ENCODE measurements at regions not wholly inside any gene's neighbourhood (a gene's known extent, or its start where the extent isn't known, plus 50 kb on each side); places are given as distances from the start of the nearest gene placed in this dataset.
"Not testable (repeated sequence)": the region's sequence is repeated elsewhere in the genome, so short reads cannot be mapped to it uniquely, and the experiment has no call there.

GRCh38 chrY:7588176-7588575, 676.6 kb upstream of the AMELY start:
- not testable (repeated sequence) for H3K4me1 ChIP-seq (ENCODE audit: control insufficient read depth in 3 of 3, insufficient read depth in 2 of 3, low read depth in 1 of 3, low read length in 2 of 3); H3K27ac ChIP-seq (ENCODE audit: low read depth in 1 of 3, low read length in 2 of 3); H3K9me3 ChIP-seq (ENCODE audit: control insufficient read depth in 2 of 2, insufficient read depth in 1 of 2, low read depth in 1 of 2, low read length in 1 of 2); H3K4me3 ChIP-seq (ENCODE audit: low read depth in 1 of 3, low read length in 3 of 3); H3K27me3 ChIP-seq (ENCODE audit: control insufficient read depth in 3 of 3, insufficient read depth in 3 of 3, low read length in 3 of 3); H3K36me3 ChIP-seq (ENCODE audit: control insufficient read depth in 3 of 3, insufficient read depth in 2 of 3, low read depth in 1 of 3, low read length in 3 of 3); FAIRE-seq; DNase-seq
- WGBS, 3 donors, result 75% methylated on average over 1 of the region's 1 CpG; no CpG with 5 or more reads in 2 of the 3 donors

- H3K4me3 ChIP-seq (ENCODE audit: low read depth in 1 of 3, low read length in 3 of 3), result no peak overlapping the region
- no peaks in the 10 kb centered on the region for H3K9me3 ChIP-seq (ENCODE audit: control insufficient read depth in 2 of 2, insufficient read depth in 1 of 2, low read depth in 1 of 2, low read length in 1 of 2)
- 90 to 92% methylated on average over 4 of the region's 4 CpGs; no CpG with 5 or more reads in 1 of the 3 donors for WGBS, 3 donors
- FAIRE-seq (no peak), DNase-seq (no peak)
- no peak overlapping the region for H3K27ac ChIP-seq (ENCODE audit: low read depth in 1 of 3, low read length in 2 of 3)
- no peaks in the 10 kb centered on the region for H3K36me3 ChIP-seq (ENCODE audit: control insufficient read depth in 3 of 3, insufficient read depth in 2 of 3, low read depth in 1 of 3, low read length in 3 of 3)
- H3K4me1 ChIP-seq (ENCODE audit: control insufficient read depth in 3 of 3, insufficient read depth in 2 of 3, low read depth in 1 of 3, low read length in 2 of 3), result no peaks in the 10 kb centered on the region
- H3K27me3 ChIP-seq (ENCODE audit: control insufficient read depth in 3 of 3, insufficient read depth in 3 of 3, low read length in 3 of 3), result no peaks in the 10 kb centered on the region
Observed at GRCh38 chrY:7562541-7562940, 651.0 kb upstream of the AMELY start.

GRCh38 chrY:7557675-7558074, 646.1 kb upstream of the AMELY start:
- FAIRE-seq (no peak), DNase-seq (peak; percentile 1)
- Histone ChIP-seq H3K36me3 (ENCODE audit: control insufficient read depth in 3 of 3, insufficient read depth in 2 of 3, low read depth in 1 of 3, low read length in 3 of 3) (no peaks in the 10 kb centered on the region), H3K4me3 (ENCODE audit: low read depth in 1 of 3, low read length in 3 of 3) (no peak overlapping the region), H3K27me3 (ENCODE audit: control insufficient read depth in 3 of 3, insufficient read depth in 3 of 3, low read length in 3 of 3) (no peaks in the 10 kb centered on the region), H3K27ac (ENCODE audit: low read depth in 1 of 3, low read length in 2 of 3) (no peak overlapping the region), H3K4me1 (ENCODE audit: control insufficient read depth in 3 of 3, insufficient read depth in 2 of 3, low read depth in 1 of 3, low read length in 2 of 3) (no peaks in the 10 kb centered on the region), H3K9me3 (ENCODE audit: control insufficient read depth in 2 of 2, insufficient read depth in 1 of 2, low read depth in 1 of 2, low read length in 1 of 2) (no peaks in the 10 kb centered on the region)
- 41 to 43% methylated on average over 5 to 7 of the region's 7 CpGs; no CpG with 5 or more reads in 1 of the 3 donors for WGBS, 3 donors

- no peak for FAIRE-seq
- 70% methylated on average over 6 of the region's 6 CpGs; no CpG with 5 or more reads in 2 of the 3 donors for WGBS, 3 donors
- no peaks in the 10 kb centered on the region for H3K36me3 ChIP-seq (ENCODE audit: control insufficient read depth in 3 of 3, insufficient read depth in 2 of 3, low read depth in 1 of 3, low read length in 3 of 3)
- no peaks in the 10 kb centered on the region for H3K27me3 ChIP-seq (ENCODE audit: control insufficient read depth in 3 of 3, insufficient read depth in 3 of 3, low read length in 3 of 3)
- H3K27ac ChIP-seq (ENCODE audit: low read depth in 1 of 3, low read length in 2 of 3), result no peak overlapping the region
- no peaks in the 10 kb centered on the region for H3K9me3 ChIP-seq (ENCODE audit: control insufficient read depth in 2 of 2, insufficient read depth in 1 of 2, low read depth in 1 of 2, low read length in 1 of 2)
- DNase-seq, result no peak
- H3K4me3 ChIP-seq (ENCODE audit: low read depth in 1 of 3, low read length in 3 of 3), result no peak overlapping the region
- no peaks in the 10 kb centered on the region for H3K4me1 ChIP-seq (ENCODE audit: control insufficient read depth in 3 of 3, insufficient read depth in 2 of 3, low read depth in 1 of 3, low read length in 2 of 3)
Observed at GRCh38 chrY:7555006-7555405, 643.5 kb upstream of the AMELY start.

- no peak overlapping the region for H3K4me3 ChIP-seq (ENCODE audit: low read depth in 1 of 3, low read length in 3 of 3)
- H3K9me3 ChIP-seq (ENCODE audit: control insufficient read depth in 2 of 2, insufficient read depth in 1 of 2, low read depth in 1 of 2, low read length in 1 of 2), result no peaks in the 10 kb centered on the region
- 70 to 73% methylated on average over 1 of the region's 1 CpG; no CpG with 5 or more reads in 1 of the 3 donors for WGBS, 3 donors
- H3K36me3 ChIP-seq (ENCODE audit: control insufficient read depth in 3 of 3, insufficient read depth in 2 of 3, low read depth in 1 of 3, low read length in 3 of 3), result no peaks in the 10 kb centered on the region
- H3K4me1 ChIP-seq (ENCODE audit: control insufficient read depth in 3 of 3, insufficient read depth in 2 of 3, low read depth in 1 of 3, low read length in 2 of 3), result no peaks in the 10 kb centered on the region
- FAIRE-seq, result no peak
- H3K27ac ChIP-seq (ENCODE audit: low read depth in 1 of 3, low read length in 2 of 3), result no peak overlapping the region
- DNase-seq, result no peak
- H3K27me3 ChIP-seq (ENCODE audit: control insufficient read depth in 3 of 3, insufficient read depth in 3 of 3, low read length in 3 of 3), result no peaks in the 10 kb centered on the region
Observed at GRCh38 chrY:7545060-7545459, 633.5 kb upstream of the AMELY start.

GRCh38 chrY:7544172-7544770, 632.7 kb upstream of the AMELY start:
- FAIRE-seq (no peak), DNase-seq (no peak)
- Histone ChIP-seq H3K27me3 (ENCODE audit: control insufficient read depth in 3 of 3, insufficient read depth in 3 of 3, low read length in 3 of 3) (no peaks in the 10 kb centered on the region), H3K36me3 (ENCODE audit: control insufficient read depth in 3 of 3, insufficient read depth in 2 of 3, low read depth in 1 of 3, low read length in 3 of 3) (no peaks in the 10 kb centered on the region), H3K9me3 (ENCODE audit: control insufficient read depth in 2 of 2, insufficient read depth in 1 of 2, low read depth in 1 of 2, low read length in 1 of 2) (no peaks in the 10 kb centered on the region), H3K4me1 (ENCODE audit: control insufficient read depth in 3 of 3, insufficient read depth in 2 of 3, low read depth in 1 of 3, low read length in 2 of 3) (no peaks in the 10 kb centered on the region), H3K4me3 (ENCODE audit: low read depth in 1 of 3, low read length in 3 of 3) (no peak overlapping the region), H3K27ac (ENCODE audit: low read depth in 1 of 3, low read length in 2 of 3) (no peak overlapping the region)

GRCh38 chrY:7543506-7543905, 632.0 kb upstream of the AMELY start:
- Histone ChIP-seq H3K4me3 (ENCODE audit: low read depth in 1 of 3, low read length in 3 of 3) (no peak overlapping the region), H3K9me3 (ENCODE audit: control insufficient read depth in 2 of 2, insufficient read depth in 1 of 2, low read depth in 1 of 2, low read length in 1 of 2) (no peaks in the 10 kb centered on the region), H3K27me3 (ENCODE audit: control insufficient read depth in 3 of 3, insufficient read depth in 3 of 3, low read length in 3 of 3) (no peaks in the 10 kb centered on the region), H3K4me1 (ENCODE audit: control insufficient read depth in 3 of 3, insufficient read depth in 2 of 3, low read depth in 1 of 3, low read length in 2 of 3) (no peaks in the 10 kb centered on the region), H3K36me3 (ENCODE audit: control insufficient read depth in 3 of 3, insufficient read depth in 2 of 3, low read depth in 1 of 3, low read length in 3 of 3) (no peaks in the 10 kb centered on the region), H3K27ac (ENCODE audit: low read depth in 1 of 3, low read length in 2 of 3) (no peak overlapping the region)
- DNase-seq (no peak), FAIRE-seq (no peak)

GRCh38 chrY:7542256-7542858, 630.8 kb upstream of the AMELY start:
- Histone ChIP-seq H3K9me3 (ENCODE audit: control insufficient read depth in 2 of 2, insufficient read depth in 1 of 2, low read depth in 1 of 2, low read length in 1 of 2) (no peaks in the 10 kb centered on the region), H3K4me3 (ENCODE audit: low read depth in 1 of 3, low read length in 3 of 3) (no peak overlapping the region), H3K36me3 (ENCODE audit: control insufficient read depth in 3 of 3, insufficient read depth in 2 of 3, low read depth in 1 of 3, low read length in 3 of 3) (no peaks in the 10 kb centered on the region), H3K4me1 (ENCODE audit: control insufficient read depth in 3 of 3, insufficient read depth in 2 of 3, low read depth in 1 of 3, low read length in 2 of 3) (no peaks in the 10 kb centered on the region), H3K27ac (ENCODE audit: low read depth in 1 of 3, low read length in 2 of 3) (no peak overlapping the region), H3K27me3 (ENCODE audit: control insufficient read depth in 3 of 3, insufficient read depth in 3 of 3, low read length in 3 of 3) (no peaks in the 10 kb centered on the region)
- 72 to 85% methylated on average over 2 of the region's 2 CpGs; no CpG with 5 or more reads in 1 of the 3 donors for WGBS, 3 donors
- FAIRE-seq (no peak), DNase-seq (no peak)

- FAIRE-seq (no peak), DNase-seq (no peak)
- Histone ChIP-seq H3K36me3 (ENCODE audit: control insufficient read depth in 3 of 3, insufficient read depth in 2 of 3, low read depth in 1 of 3, low read length in 3 of 3) (no peaks in the 10 kb centered on the region), H3K4me1 (ENCODE audit: control insufficient read depth in 3 of 3, insufficient read depth in 2 of 3, low read depth in 1 of 3, low read length in 2 of 3) (no peaks in the 10 kb centered on the region), H3K4me3 (ENCODE audit: low read depth in 1 of 3, low read length in 3 of 3) (no peak overlapping the region), H3K27ac (ENCODE audit: low read depth in 1 of 3, low read length in 2 of 3) (no peak overlapping the region), H3K9me3 (ENCODE audit: control insufficient read depth in 2 of 2, insufficient read depth in 1 of 2, low read depth in 1 of 2, low read length in 1 of 2) (no peaks in the 10 kb centered on the region), H3K27me3 (ENCODE audit: control insufficient read depth in 3 of 3, insufficient read depth in 3 of 3, low read length in 3 of 3) (no peaks in the 10 kb centered on the region)
- WGBS, 3 donors, result 70 to 74% methylated on average over 2 of the region's 2 CpGs; no CpG with 5 or more reads in 1 of the 3 donors
Observed at GRCh38 chrY:7529396-7529795, 617.8 kb upstream of the AMELY start.
